ENCODE measurements at regions not wholly inside any gene's neighbourhood (a gene's known extent, or its start where the extent isn't known, plus 50 kb on each side); places are given as distances from the start of the nearest gene placed in this dataset.

- H3K4me3 ChIP-seq (replicated peaks; ENCODE audit: low read depth, low read length), result no peak overlapping the region
- DNase-seq (ENCODE audit: extremely low read depth, low read depth), result no peak
- TF ChIP-seq CTCF (IDR thresholded peaks at IDR 0.05; ENCODE audit: low read depth, low read length, missing control alignments), result no peak
Observed at GRCh38 chr20:12054556-12054955, 136.9 kb downstream of the BTBD3 start.

GRCh38 chr20:12055161-12055560, 137.5 kb downstream of the BTBD3 start:
- DNase-seq (ENCODE audit: extremely low read depth, low read depth), result no peak
- H3K4me3 ChIP-seq (replicated peaks; ENCODE audit: low read depth, low read length), result no peak overlapping the region
- TF ChIP-seq CTCF (IDR thresholded peaks at IDR 0.05; ENCODE audit: low read depth, low read length, missing control alignments), result no peak

- no peak for DNase-seq (ENCODE audit: extremely low read depth, low read depth)
- TF ChIP-seq CTCF (IDR thresholded peaks at IDR 0.05; ENCODE audit: low read depth, low read length, missing control alignments), result no peak
- no peak overlapping the region for H3K4me3 ChIP-seq (replicated peaks; ENCODE audit: low read depth, low read length)
Observed at GRCh38 chr20:12056839-12057238, 139.1 kb downstream of the BTBD3 start.

- TF ChIP-seq CTCF (IDR thresholded peaks at IDR 0.05; ENCODE audit: low read depth, low read length, missing control alignments), result no peak
- DNase-seq (ENCODE audit: extremely low read depth, low read depth), result no peak
Observed at GRCh38 chr20:12057778-12058177, 140.1 kb downstream of the BTBD3 start.

GRCh38 chr20:12058216-12058615, 140.5 kb downstream of the BTBD3 start:
- no peak for TF ChIP-seq CTCF (IDR thresholded peaks at IDR 0.05; ENCODE audit: low read depth, low read length, missing control alignments)
- no peak overlapping the region for H3K4me3 ChIP-seq (replicated peaks; ENCODE audit: low read depth, low read length)
- no peak for DNase-seq (ENCODE audit: extremely low read depth, low read depth)

More at GRCh38 chr20:12057778-12058177, 140.1 kb downstream of the BTBD3 start:
- no peak overlapping the region for H3K4me3 ChIP-seq (replicated peaks; ENCODE audit: low read depth, low read length)

GRCh38 chr20:12061466-12061865, 143.8 kb downstream of the BTBD3 start:
- DNase-seq (ENCODE audit: extremely low read depth, low read depth), result no peak
- no peak for TF ChIP-seq CTCF (IDR thresholded peaks at IDR 0.05; ENCODE audit: low read depth, low read length, missing control alignments)
- no peak overlapping the region for H3K4me3 ChIP-seq (replicated peaks; ENCODE audit: low read depth, low read length)

GRCh38 chr20:12063106-12063684, 145.5 kb downstream of the BTBD3 start:
- no peak for DNase-seq (ENCODE audit: extremely low read depth, low read depth)
- no peak for TF ChIP-seq CTCF (IDR thresholded peaks at IDR 0.05; ENCODE audit: low read depth, low read length, missing control alignments)
- H3K4me3 ChIP-seq (replicated peaks; ENCODE audit: low read depth, low read length), result no peak overlapping the region
